Right lobe of liver (tissue), 4 donors: ENCODE measurements at regions not wholly inside any gene's neighbourhood (a gene's known extent, or its start where the extent isn't known, plus 50 kb on each side); places are given as distances from the start of the nearest gene placed in this dataset.

Experiments
- POLR2A ChIP-seq: fragments of 450-650 bp; IDR thresholded peaks from one replicate; pipeline ENCODE4 v1.6.1; 2017; ENCODE audit warnings: antibody characterized with exemption, mild to moderate bottlenecking
- TF ChIP-seq, protein P1 (sequence below), 4 donors: fragments of 200-600 bp in 3 of 4; fragments of 450-650 bp in 1 of 4; IDR thresholded peaks; one replicate each; pipeline versions ENCODE4 v1.5.1 to v1.8.0; 2016 to 2022; ENCODE audit warnings: antibody characterized with exemption in 4 of 4, mild to moderate bottlenecking in 2 of 4
- donor health status: DM: no; HTN: no; CAD: no.
- donor health status: DM: no; HTN: no; CAD: no.
- donor health status: DM: no; HTN: yes; CAD: no.

GRCh38 chr2:82526277-82526676, 1932.8 kb downstream of the SUCLG1 start:
- TF ChIP-seq POLR2A, result no peak
- TF ChIP-seq, protein P1, sequence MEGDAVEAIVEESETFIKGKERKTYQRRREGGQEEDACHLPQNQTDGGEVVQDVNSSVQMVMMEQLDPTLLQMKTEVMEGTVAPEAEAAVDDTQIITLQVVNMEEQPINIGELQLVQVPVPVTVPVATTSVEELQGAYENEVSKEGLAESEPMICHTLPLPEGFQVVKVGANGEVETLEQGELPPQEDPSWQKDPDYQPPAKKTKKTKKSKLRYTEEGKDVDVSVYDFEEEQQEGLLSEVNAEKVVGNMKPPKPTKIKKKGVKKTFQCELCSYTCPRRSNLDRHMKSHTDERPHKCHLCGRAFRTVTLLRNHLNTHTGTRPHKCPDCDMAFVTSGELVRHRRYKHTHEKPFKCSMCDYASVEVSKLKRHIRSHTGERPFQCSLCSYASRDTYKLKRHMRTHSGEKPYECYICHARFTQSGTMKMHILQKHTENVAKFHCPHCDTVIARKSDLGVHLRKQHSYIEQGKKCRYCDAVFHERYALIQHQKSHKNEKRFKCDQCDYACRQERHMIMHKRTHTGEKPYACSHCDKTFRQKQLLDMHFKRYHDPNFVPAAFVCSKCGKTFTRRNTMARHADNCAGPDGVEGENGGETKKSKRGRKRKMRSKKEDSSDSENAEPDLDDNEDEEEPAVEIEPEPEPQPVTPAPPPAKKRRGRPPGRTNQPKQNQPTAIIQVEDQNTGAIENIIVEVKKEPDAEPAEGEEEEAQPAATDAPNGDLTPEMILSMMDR (IDR thresholded peaks at IDR 0.05), result no peak
